CD4-positive, alpha-beta T cell treated with Interleukin-4 for 1 hour (primary cell): ENCODE measurements at regions not wholly inside any gene's neighbourhood (a gene's known extent, or its start where the extent isn't known, plus 50 kb on each side); places are given as distances from the start of the nearest gene placed in this dataset.
"Not testable (repeated sequence)": the region's sequence is repeated elsewhere in the genome, so short reads cannot be mapped to it uniquely, and the experiment has no call there.

Experiments used
- DNase-seq, 2 donors: peaks; one replicate each; pipeline ENCODE4 v3.0.0-alpha.2; 2020 to 2022

- no peak for DNase-seq
Observed at GRCh38 chr1:60705026-60705425, 377.3 kb upstream of the NFIA start.

DNA sequence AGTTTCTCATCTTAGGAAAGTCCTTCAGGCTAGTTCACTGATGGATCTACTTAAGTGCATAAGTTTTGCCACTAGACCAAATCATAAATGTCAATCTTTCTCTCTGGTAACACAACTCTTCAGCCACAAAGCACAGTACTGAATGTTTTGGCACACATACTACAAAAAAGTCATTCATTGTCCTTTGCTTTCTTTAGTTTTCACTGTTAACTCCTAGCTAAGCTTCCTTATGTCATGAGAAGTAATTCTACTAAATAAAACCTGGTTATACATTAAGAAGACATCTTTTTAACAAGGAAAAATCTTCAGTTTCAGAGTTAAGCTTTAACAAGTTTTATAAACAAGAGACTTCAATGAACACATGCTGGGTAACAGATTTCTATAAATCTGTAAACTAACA lies 379.2 kb upstream of the NFIA start:
- DNase-seq, result no peak

GRCh38 chr1:60699325-60699724 lies 383.0 kb upstream of the NFIA start:
- DNase-seq, result no peak

GRCh38 chr1:60697204-60697994 lies 385.0 kb upstream of the NFIA start:
- no peak for DNase-seq

DNA sequence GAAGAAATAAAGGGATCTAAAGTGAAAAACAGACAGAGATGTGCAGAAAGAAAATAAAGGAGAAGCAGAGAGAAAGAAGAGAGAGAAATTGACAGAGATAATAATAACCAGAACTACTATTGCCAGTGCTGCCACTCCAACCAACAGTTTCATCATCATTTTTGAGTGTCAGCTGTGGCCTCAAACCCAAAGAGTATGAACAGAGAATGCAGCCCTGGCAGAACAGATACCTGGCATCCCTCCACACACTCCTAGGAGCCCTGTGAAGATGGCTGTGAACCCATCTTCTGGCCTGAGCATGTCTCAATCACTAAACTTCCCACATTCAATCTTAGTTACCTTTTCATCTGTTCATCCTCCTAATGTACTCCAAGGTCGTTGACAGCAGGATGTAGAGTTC lies 385.8 kb upstream of the NFIA start:
- DNase-seq, result no peak

- no peak for DNase-seq
Observed at GRCh38 chr1:60695716-60696171, 386.6 kb upstream of the NFIA start.

DNA sequence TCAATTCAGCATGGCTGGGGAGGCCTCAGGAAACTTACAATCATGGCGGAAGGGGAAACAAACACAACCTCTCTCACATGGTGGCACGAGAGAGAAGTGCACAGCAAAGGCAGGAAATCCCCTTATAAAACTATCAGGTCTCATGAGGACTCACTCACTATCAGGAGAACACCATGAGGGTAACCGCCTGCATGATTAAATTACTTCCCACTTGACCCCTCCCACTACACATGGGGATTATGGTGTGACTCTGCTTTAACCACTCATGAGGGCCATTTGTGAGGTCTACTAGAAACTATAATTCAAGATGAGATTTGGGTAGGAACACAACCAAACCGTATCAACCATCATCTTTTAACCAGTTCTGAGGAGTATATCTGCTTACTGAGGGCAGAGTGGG lies 387.4 kb upstream of the NFIA start:
- DNase-seq, result no peak

DNA sequence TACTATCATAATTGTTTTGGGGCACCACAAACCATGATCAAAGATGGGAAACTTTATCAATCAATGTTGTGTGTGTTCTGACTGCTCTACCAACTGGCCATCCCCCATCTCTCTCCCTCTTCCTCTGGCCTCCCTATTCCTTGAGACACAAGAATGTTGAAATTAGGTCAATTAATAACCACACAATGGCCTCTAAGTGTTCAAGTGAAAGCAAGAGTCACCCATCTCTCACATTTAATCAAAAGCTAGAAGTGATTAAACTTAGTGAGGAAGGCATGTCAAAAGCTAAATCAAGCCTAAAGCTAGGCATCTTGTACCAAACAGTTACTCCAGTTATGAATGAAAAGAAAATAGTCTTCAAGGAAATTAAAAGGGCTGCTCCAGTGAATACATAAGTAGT lies 390.3 kb upstream of the NFIA start:
- no peak for DNase-seq

GRCh38 chr1:60688221-60688620 lies 394.1 kb upstream of the NFIA start:
- DNase-seq, result not testable (repeated sequence)

DNA sequence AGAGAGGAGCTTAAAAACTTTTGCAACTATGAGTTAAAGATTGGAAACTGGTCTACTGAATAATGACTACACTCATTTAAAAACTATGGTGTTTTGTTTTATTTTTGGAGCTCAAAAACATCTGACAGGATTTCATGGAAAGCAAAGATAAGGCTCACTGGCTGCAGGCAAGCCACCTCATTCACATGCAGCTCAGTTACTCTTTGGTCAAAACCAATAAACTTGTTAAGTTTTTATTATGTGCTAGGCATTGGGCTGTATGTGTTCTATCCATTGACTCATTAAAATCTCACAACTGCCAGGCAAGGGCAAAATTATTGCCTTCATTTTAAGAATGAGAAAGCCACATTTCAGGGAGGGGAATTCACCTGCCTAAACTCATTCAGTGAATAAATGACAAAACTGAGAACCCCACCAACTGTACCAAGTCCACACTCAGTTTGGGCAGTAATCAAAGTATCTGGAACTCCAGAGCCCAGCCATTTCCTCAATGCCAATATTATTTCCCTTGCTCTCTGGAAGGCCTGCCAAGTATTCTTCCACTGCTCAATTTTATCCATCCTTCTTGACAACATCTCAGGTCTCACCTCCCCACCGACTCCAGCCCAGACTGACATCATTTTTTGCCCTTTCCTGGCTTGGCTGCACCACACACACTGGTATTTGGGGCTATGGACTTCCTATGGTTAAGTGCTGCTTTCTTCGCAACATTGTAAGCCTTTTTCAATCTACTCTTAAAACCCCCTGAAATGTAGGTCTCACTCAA lies 401.1 kb upstream of the NFIA start:
- no peak for DNase-seq

- DNase-seq, result no peak
Observed at GRCh38 chr1:60679524-60680375, 402.6 kb upstream of the NFIA start.

DNA sequence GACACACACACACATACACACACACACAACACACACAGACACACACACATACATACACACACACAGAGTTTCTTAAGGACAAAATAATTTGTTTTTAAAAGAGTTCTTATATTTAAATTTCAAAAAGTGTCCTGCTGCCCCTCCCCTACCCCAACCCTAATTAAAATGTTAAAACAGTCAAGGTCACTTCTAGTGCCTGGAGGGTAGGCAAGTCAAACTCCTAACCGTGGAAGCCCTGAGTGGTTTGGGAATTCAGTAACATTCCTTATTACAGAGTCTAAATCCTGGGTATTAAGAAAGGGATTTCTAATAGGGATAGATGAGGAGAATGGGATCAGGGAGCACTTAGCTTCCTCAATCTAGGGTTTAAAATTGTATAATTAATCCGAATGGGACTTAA lies 403.6 kb upstream of the NFIA start:
- no peak for DNase-seq

GRCh38 chr1:60678391-60678790 lies 404.0 kb upstream of the NFIA start:
- DNase-seq, result no peak

DNA sequence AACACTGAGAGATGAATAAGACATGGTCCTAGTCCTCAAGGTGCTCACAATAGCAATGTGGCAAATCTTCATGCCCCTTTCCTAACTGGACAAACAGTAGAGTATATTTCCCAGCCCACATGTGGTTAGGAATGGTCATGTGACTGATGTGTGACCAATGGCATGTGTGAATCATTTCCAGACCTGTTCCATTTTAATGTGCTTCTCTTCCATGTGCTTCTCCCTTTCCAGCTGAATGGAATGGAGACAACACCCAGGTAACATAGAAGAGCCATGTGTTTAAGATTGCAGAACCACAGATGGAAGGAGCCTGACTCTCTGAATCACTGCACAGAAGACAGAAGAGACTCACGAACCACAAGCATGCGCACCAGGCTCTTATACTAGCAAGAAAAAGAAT lies 409.9 kb upstream of the NFIA start:
- no peak for DNase-seq

GRCh38 chr1:60670302-60670701 lies 412.1 kb upstream of the NFIA start:
- no peak for DNase-seq

- DNase-seq, result no peak
Observed at GRCh38 chr1:60668585-60668984, 413.8 kb upstream of the NFIA start.

DNA sequence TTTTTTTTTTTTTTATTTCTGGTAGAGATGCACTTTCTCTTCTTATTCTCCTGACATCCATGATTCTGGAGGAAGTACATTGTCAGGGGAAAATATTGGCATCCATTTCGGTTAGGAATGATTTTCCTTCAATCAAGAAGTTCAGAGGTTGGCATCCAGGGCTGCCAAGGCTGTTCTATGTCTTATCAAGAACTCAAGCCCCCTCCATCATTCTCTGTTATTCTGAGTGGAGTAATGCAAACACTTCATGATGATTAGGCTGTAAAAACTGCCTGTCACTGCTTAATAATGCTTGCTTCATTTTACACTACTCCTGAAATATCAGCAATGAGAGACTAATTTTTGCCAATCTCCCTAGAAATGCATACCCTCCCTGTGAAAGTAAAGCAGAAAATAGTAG lies 417.1 kb upstream of the NFIA start:
- DNase-seq, result no peak

DNA sequence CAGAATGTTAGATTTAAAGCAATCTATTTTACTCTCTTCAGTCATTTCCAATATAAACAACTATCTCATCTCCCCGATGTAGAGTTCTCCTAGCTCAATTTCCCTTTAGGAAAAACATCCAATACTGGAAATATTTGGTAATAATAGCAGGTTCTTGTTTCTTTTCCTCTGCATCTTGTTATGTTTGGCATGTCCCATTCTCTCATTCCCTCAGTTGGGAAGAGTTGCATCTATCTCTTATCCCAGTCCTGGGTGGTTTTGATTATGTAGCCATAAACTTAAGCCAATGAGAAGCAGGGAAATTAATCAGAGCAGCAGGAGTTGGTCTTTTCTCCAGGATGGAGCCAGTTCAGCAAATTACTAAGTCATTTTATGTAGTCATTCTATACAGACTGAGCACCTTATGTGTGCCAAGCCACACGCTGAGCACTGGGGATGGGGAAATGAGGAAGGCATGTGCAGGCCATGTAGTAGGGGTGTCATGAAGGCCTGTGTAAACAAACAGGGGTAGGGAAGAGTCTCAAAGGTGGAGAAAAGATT lies 418.2 kb upstream of the NFIA start:
- DNase-seq, result no peak

GRCh38 chr1:60662486-60663044 lies 419.8 kb upstream of the NFIA start:
- no peak for DNase-seq

DNA sequence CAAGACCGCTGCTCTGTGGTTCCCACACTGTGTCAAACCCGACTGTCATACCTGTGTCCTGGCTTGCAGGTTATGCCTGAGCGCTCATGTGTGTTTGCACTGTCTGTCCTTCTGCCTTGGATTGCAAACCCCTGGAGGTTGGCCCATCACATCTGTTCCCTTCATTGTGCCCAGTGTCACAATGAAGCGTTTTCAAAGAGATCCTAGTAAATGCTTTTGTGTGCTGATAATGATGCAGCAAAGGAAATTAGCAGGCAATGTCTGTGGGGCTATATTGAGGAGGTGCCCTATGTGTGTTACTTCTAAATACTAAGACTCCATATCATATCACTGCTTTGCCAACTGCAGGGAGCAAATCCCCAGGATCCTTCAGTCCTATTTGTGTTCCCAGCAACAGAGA lies 424.4 kb upstream of the NFIA start:
- DNase-seq, result no peak

DNA sequence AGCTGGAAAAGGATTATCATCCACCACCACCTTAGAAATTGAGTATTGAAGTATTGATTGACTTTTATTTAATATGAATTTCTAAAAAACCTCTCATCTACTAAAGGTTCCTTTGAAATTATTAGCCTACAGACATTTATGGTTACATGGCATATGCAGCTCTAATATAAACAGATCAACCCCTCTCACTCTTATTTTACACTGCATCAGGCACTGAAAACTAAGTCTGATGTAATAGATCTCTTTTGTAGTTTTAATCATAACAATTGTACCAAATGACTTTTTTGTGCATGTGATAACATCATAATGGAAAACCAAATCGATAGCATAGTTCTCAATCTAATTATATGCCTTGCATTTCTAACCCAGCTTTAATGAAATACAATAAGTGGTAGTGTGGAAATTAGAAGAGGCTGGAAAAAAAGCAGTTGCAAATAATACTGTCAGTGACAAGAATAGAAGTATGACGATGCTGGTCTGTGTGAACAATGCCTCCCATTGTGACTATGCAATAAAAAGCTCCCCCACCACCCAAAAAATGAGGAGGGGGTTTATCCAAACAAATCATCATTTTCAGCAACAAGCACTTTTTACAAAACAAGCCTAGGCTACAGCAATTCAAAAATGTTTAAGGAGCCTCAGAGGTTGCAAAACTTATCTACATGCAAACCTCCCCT lies 426.5 kb upstream of the NFIA start:
- DNase-seq, result no peak

DNA sequence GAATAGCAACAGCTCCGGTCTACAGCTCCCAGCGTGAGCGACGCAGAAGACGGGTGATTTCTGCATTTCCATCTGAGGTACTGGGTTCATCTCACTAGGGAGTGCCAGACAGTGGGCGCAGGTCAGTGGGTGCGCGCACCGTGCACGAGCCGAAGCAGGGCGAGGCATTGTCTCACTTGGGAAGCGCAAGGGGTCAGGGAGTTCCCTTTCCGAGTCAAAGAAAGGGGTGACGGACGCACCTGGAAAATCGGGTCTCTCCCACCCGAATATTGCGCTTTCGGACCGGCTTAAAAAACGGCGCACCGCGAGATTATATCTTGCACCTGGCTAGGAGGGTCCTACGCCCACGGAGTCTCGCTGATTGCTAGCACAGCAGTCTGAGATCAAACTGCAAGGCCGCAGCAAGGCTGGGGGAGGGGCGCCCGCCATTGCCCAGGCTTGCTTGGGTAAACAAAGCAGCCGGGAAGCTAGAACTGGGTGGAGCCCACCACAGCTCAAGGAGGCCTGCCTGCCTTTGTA lies 442.3 kb upstream of the NFIA start:
- DNase-seq, result not testable (repeated sequence)
